ENCODE measurements at regions not wholly inside any gene's neighbourhood (a gene's known extent, or its start where the extent isn't known, plus 50 kb on each side); places are given as distances from the start of the nearest gene placed in this dataset.
"Not testable (repeated sequence)": the region's sequence is repeated elsewhere in the genome, so short reads cannot be mapped to it uniquely, and the experiment has no call there.

- no peak for DNase-seq
These were observed 223.3 kb upstream of the TCERG1L start for GRCh38 chr10:131534836-131535235.

GRCh38 chr10:131536676-131537075, 225.2 kb upstream of the TCERG1L start:
- no peak for DNase-seq

GRCh38 chr10:131537281-131537680, 225.8 kb upstream of the TCERG1L start:
- no peak for DNase-seq

GRCh38 chr10:131544495-131544894, 233.0 kb upstream of the TCERG1L start:
- no peak for DNase-seq

- no peak for DNase-seq
These were observed 234.7 kb upstream of the TCERG1L start for GRCh38 chr10:131546086-131546810.

- DNase-seq, result no peak
These were observed 235.7 kb upstream of the TCERG1L start for GRCh38 chr10:131547129-131547799.

GRCh38 chr10:131548176-131548575, 236.7 kb upstream of the TCERG1L start:
- no peak for DNase-seq

GRCh38 chr10:131549116-131549515, 237.6 kb upstream of the TCERG1L start:
- DNase-seq, result no peak

- no peak for DNase-seq
These were observed 241.6 kb upstream of the TCERG1L start for GRCh38 chr10:131553121-131553520.

GRCh38 chr10:131553581-131553980, 242.1 kb upstream of the TCERG1L start:
- DNase-seq, result no peak

GRCh38 chr10:131554821-131555220, 243.3 kb upstream of the TCERG1L start:
- no peak for DNase-seq

GRCh38 chr10:131555406-131555805, 243.9 kb upstream of the TCERG1L start:
- DNase-seq, result no peak

- DNase-seq, result no peak
These were observed 244.8 kb upstream of the TCERG1L start for GRCh38 chr10:131556061-131556896.

GRCh38 chr10:131556897-131557495, 245.5 kb upstream of the TCERG1L start:
- DNase-seq, result no peak

GRCh38 chr10:131557956-131558355, 246.4 kb upstream of the TCERG1L start:
- not testable (repeated sequence) for DNase-seq

GRCh38 chr10:131559450-131559911, 248.0 kb upstream of the TCERG1L start:
- DNase-seq, result no peak

- no peak for DNase-seq
These were observed 248.6 kb upstream of the TCERG1L start for GRCh38 chr10:131560166-131560565.

GRCh38 chr10:131560706-131561355, 249.3 kb upstream of the TCERG1L start:
- no peak for DNase-seq

GRCh38 chr10:131561897-131562296, 250.4 kb upstream of the TCERG1L start:
- DNase-seq, result no peak

GRCh38 chr10:131563411-131563810, 251.9 kb upstream of the TCERG1L start:
- DNase-seq, result no peak

GRCh38 chr10:131567279-131568162, 256.0 kb upstream of the TCERG1L start:
- peak; percentile 57 for DNase-seq

- DNase-seq, result no peak
These were observed 257.3 kb upstream of the TCERG1L start for GRCh38 chr10:131568866-131569265.
